ENCODE measurements at regions not wholly inside any gene's neighbourhood (a gene's known extent, or its start where the extent isn't known, plus 50 kb on each side); places are given as distances from the start of the nearest gene placed in this dataset.

- no peak for DNase-seq (ENCODE audit: low read depth)
- TF ChIP-seq CTCF (IDR thresholded peaks at IDR 0.05; ENCODE audit: insufficient read depth, low read depth, low read length, missing control alignments): no peak
Measured at GRCh38 chr12:25817166-25817565, 141.3 kb upstream of the RASSF8 start.

GRCh38 chr12:25818596-25819390 lies 139.7 kb upstream of the RASSF8 start:
- TF ChIP-seq CTCF (IDR thresholded peaks at IDR 0.05; ENCODE audit: insufficient read depth, low read depth, low read length, missing control alignments): no peak
- no peak for DNase-seq (ENCODE audit: low read depth)
- H3K4me3 ChIP-seq (ENCODE audit: low read depth, low read length): no peak overlapping the region

More at GRCh38 chr12:25817166-25817565, 141.3 kb upstream of the RASSF8 start:
- no peak overlapping the region for H3K4me3 ChIP-seq (ENCODE audit: low read depth, low read length)

DNA sequence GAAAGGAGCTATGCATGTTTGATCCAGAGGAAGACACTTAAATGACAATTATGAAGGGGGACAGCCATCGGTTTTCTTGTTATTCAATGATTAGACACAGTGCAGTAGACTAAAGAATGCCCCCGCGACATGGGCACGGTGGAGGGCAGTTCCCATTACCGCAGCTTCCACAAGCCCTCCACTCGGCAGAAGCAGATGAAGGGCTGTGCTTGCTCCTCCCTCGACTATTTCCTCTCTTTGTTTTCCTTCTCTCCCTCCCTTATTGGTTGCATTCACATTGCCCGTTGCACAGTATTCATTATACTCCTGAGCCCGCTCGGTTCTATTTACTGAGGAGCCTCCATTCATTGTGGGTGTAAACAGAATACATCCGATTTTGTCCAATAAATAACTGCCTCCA lies 138.8 kb upstream of the RASSF8 start:
- no peak for DNase-seq (ENCODE audit: low read depth)
- no peak for TF ChIP-seq CTCF (IDR thresholded peaks at IDR 0.05; ENCODE audit: insufficient read depth, low read depth, low read length, missing control alignments)
- no peak overlapping the region for H3K4me3 ChIP-seq (ENCODE audit: low read depth, low read length)

- TF ChIP-seq CTCF (IDR thresholded peaks at IDR 0.05; ENCODE audit: insufficient read depth, low read depth, low read length, missing control alignments): no peak
- no peak for DNase-seq (ENCODE audit: low read depth)
- no peak overlapping the region for H3K4me3 ChIP-seq (ENCODE audit: low read depth, low read length)
Measured at GRCh38 chr12:25822281-25822680, 136.2 kb upstream of the RASSF8 start.

GRCh38 chr12:25824734-25825133 lies 133.7 kb upstream of the RASSF8 start:
- H3K4me3 ChIP-seq (ENCODE audit: low read depth, low read length): no peak overlapping the region
- no peak for TF ChIP-seq CTCF (IDR thresholded peaks at IDR 0.05; ENCODE audit: insufficient read depth, low read depth, low read length, missing control alignments)
- no peak for DNase-seq (ENCODE audit: low read depth)

GRCh38 chr12:25825446-25825845 lies 133.0 kb upstream of the RASSF8 start:
- no peak for DNase-seq (ENCODE audit: low read depth)
- TF ChIP-seq CTCF (IDR thresholded peaks at IDR 0.05; ENCODE audit: insufficient read depth, low read depth, low read length, missing control alignments): peak; percentile 2
- no peak overlapping the region for H3K4me3 ChIP-seq (ENCODE audit: low read depth, low read length)

DNA sequence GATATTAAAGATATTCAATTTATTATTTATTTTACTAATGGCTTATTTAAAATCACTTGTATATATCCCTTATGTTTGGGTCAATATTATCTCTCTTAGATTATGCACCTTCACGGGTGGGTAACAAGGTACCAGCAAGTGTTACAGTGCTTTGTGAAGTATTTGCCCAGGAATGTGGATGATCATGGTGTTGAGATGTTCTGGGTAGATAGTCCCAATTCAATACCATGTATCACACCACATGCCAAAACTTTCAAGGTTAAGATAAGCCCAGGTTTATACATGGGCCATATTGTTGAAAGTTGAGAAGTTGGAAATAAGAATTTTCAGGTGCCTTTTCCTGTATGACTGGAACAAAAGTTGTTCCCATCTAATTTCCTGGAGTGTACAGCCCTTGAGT lies 131.3 kb upstream of the RASSF8 start:
- TF ChIP-seq CTCF (IDR thresholded peaks at IDR 0.05; ENCODE audit: insufficient read depth, low read depth, low read length, missing control alignments): no peak
- no peak overlapping the region for H3K4me3 ChIP-seq (ENCODE audit: low read depth, low read length)
- DNase-seq (ENCODE audit: low read depth): no peak
